IPS-NIHi7 (cell line): ENCODE measurements at regions not wholly inside any gene's neighbourhood (a gene's known extent, or its start where the extent isn't known, plus 50 kb on each side); places are given as distances from the start of the nearest gene placed in this dataset.
A peak's percentile ranks its signal among the peaks of the same experiment; 100 is the strongest.

ENCODE experiments used
- DNase-seq: peaks from one replicate; pipeline ENCODE4 v3.0.0; 2012; ENCODE audit warnings: mixed read lengths; ENCODE audit errors: extremely low spot score

DNA sequence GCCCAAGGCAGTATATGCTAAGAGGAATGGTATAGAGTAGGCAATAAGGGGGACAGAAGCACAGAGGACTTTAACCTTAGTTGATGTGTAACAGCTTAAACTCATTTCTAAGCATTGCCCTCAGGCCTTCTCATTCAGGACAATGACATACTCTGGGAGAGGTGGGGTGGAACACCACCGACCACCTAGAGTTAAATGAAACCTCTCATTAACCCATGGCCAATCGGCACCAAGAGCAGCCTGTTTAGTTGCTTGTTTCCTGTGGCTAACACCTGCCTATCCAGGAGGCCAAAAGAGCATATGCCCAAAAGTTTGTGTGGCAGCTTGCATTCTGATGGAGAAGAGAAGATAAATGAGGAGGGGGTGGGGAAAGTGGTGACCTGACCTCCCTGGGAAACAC, 50.0 kb downstream of the PABIR2 start:
- no peak for DNase-seq

GRCh38 chrX:134746410-134746785, 50.6 kb downstream of the PABIR2 start:
- DNase-seq, result no peak

DNA sequence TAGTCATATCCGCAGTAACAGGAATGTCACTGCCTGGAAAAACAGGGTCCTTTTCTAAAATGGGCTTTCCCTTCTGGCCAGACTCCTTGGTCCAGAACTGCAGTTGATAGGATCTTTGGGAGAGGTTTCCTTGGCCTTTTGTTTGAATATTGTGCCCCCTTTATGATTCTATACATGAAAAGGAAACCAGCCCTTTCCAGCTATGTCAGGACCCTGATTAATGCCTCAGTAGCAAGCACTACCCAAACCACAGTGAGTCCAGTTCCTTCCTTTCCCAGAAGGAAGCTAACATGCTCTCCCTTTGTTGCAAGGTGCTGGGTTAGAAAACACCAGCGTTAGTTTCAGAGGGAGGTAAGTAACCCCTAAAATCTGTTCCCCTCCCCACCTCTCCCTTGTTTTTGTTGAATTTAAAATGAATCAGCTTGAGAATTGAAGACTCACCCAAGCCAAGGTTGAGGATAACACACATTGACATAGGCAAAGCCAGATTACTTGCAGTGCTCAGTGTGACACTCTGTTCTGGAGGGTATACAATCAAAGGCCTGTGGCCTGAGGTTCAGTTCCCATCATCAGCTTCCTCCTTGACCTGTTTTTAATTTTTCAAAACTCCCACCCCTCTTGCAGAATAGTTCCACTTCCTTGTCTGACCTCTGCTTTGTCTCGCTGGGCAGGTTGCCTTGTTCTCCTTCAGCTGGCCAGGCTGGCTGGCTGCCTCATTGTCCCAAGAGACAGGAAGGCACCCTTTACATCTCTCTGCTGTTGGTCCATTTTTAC, 51.2 kb downstream of the PABIR2 start:
- DNase-seq, result no peak

DNA sequence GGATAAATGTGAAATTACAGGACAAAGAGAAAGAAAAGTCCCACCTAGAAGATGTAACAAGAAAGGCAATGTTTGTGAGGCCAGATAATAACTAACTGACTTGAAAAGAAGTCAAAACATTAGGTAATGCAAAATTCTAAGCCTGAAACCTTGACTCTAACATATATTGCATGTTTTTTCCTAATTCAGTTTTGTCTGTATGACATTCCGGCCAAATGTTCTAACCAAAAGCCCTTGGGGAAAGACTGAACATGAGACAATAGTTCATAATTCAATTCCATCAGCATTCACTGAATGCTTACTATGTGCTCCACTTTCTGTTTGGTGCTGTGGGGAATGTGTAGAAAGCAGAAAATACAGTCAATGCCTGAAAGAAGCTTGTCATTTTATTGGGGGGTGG, 53.9 kb downstream of the PABIR2 start:
- DNase-seq, result no peak

DNA sequence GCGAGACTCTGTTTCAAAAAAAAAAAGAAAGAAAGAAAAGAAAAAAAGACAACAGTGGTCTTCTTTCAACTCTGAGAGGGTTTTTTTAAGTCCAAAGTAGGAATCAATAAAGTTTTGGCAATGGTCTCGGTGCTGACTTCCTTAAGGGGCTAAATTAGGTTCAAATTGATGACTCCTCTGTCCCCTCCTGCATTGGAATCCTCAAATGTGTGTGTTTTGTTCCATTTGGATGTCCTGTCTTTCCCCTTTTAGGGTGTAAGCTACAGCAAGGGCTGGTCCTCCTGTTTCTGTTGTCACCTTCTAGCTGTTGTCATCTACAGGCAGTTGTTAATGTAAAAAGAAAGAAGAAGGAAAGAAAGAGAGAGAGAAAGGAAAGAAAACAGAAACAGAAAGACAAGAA, 54.4 kb downstream of the PABIR2 start:
- no peak for DNase-seq

- no peak for DNase-seq
Observed at GRCh38 chrX:134741746-134742145, 55.3 kb downstream of the PABIR2 start.

GRCh38 chrX:134738986-134739740, 57.8 kb downstream of the PABIR2 start:
- DNase-seq, result no peak

DNA sequence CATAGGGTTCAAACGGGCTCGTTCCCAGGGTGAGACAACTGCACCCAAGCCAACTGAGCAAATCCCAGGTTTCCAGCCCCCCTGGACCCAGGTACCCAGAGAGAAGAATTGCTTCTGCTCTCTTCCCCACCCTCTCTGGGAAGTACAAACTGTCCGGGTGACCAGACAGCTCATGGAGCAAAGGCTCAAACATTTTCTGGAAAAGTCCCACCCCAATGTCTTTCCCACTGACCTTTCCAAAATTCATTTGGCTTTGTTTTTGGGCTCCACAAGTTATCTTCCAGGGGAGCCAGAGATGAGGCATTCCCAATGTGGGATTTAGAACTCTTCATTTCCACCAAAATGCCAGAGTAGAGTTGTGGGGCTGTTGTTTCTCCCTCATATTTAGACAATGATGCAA, 58.6 kb downstream of the PABIR2 start:
- DNase-seq, result no peak

DNA sequence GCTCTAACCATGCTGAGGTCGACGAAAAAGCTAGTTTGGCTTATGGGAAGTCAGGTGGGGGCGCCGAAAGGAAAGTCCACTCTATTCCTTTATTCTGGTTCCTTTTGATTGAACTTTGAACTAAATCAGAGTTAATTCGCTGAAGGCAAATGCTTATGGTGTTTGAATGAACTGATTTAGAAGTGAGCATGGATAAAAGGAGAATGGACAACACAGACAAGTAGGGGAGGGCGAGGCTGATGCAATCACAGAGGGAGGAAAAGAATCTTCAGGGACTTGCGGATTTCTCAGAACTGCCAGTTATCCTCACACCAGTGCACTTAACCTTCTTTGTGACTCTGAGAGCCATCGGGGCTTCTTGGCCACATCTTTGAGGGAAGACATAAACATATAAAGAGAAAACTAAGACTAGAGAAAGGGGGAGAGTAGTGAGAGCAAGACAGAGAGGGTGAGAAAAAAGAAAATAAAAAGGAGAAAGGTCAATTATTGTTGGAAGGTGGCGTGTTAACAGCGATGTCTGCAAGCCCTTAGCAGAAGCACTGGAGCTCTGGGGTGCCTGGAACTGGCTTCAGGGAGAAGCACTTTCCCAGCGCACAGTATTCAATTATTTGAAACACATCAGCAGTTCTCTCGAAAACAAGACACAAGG, 59.2 kb downstream of the PABIR2 start:
- DNase-seq, result no peak

DNA sequence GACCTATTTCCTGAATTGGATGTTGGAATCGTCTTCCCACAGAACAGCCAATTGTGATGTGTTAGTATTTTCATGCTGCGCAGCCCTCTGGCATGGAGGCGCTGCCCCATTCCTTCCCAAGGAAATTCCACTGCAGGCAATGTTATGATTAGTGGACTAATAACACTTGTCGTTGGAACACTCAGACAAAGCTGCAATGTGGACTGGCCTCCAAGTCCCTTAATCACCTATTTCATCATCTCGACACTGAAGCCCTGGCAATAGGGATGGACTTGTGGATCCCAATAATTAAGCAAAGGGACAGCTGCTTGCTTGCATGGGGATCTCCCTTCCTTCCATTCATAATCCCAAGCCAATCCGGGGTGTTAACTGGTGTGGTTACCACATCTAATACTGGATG, 59.9 kb downstream of the PABIR2 start:
- DNase-seq, result no peak

GRCh38 chrX:134736356-134736755, 60.6 kb downstream of the PABIR2 start:
- DNase-seq, result no peak

DNA sequence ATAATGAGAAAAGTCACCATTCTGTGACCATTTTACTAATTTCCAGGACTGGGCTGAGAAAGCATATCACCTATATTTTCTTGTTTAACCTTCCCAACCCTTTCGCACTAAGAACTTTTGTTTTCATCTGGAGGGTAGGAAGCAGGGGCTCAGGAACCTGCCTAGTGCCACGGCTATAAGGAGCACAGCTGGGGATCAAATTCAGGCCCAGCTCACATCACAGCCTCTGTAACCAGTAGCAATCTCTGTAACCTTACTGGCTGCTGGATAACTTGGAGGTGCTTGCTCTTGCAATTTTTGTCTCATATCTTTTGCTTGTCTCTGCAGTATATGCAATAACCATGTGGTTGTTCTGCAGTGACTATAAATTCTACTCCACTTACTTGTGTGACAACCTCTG, 62.0 kb downstream of the PABIR2 start:
- DNase-seq, result peak; percentile 58

DNA sequence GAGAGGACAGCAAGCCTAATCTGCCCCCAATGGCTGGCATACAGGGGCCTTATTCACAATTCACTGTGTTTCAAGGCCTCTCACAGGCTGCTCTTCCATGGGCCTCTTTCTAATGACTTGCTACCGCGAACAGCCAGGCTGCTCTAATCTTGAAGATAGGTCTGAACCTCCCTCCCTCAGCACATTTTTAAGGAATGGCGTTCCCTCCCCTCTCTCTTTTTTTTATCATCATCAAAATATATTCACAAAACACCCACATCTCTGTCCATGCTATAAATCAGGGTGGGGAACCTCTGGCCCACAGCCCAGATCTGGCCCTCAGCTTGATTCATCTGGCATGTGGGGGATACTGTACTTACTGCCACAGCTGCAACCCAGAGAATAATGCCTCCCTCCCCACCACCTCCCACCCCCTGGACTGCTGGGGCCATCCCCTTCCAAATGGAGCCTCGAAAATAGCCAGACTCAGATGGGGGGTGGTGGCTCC, 62.5 kb downstream of the PABIR2 start:
- DNase-seq, result no peak

- no peak for DNase-seq
Observed at GRCh38 chrX:134733591-134733990, 63.4 kb downstream of the PABIR2 start.

GRCh38 chrX:134732676-134733075, 64.3 kb downstream of the PABIR2 start:
- DNase-seq, result no peak

- DNase-seq, result no peak
Observed at GRCh38 chrX:134732152-134732551, 64.9 kb downstream of the PABIR2 start.

- DNase-seq, result no peak
Observed at GRCh38 chrX:134727363-134727762, 69.1 kb upstream of the PLAC1 start.

- DNase-seq, result no peak
Observed at GRCh38 chrX:134725103-134725690, 66.9 kb upstream of the PLAC1 start.

GRCh38 chrX:134721766-134722532, 63.7 kb upstream of the PLAC1 start:
- DNase-seq, result no peak

DNA sequence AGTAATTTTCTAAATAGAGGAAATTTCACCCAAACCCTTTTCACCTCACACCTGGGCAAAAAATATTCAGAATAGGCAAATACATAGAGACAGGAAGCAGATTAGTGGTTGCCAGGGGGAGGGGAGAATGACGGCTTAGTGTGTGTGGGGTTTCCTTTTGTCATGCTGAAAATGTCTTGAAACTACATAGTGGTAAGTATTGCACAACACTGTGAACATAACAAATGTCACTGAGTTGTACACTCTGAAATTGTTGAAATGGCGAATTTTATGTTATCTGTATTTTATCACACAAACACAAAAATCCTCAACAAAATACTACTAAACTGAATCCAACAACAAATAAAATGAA, 60.7 kb upstream of the PLAC1 start:
- no peak for DNase-seq

GRCh38 chrX:134718105-134718965, 60.1 kb upstream of the PLAC1 start:
- DNase-seq, result peak; percentile 62
